OCI-M1 (cell line): ENCODE measurements at regions not wholly inside any gene's neighbourhood (a gene's known extent, or its start where the extent isn't known, plus 50 kb on each side); places are given as distances from the start of the nearest gene placed in this dataset.
A peak's percentile ranks its signal among the peaks of the same experiment; 100 is the strongest.
"Not testable (repeated sequence)": the region's sequence is repeated elsewhere in the genome, so short reads cannot be mapped to it uniquely, and the experiment has no call there.

ENCODE experiments used
- DNase-seq: peaks from one replicate; lab custom pipeline; 2025; lab: John Stamatoyannopoulos, UW

GRCh38 chr3:110391640-110392395 is 679.8 kb upstream of the NECTIN3 start:
- DNase-seq = no peak

GRCh38 chr3:110393941-110394340 is 677.7 kb upstream of the NECTIN3 start:
- DNase-seq = no peak

GRCh38 chr3:110397115-110397514 is 674.5 kb upstream of the NECTIN3 start:
- no peak for DNase-seq

DNA sequence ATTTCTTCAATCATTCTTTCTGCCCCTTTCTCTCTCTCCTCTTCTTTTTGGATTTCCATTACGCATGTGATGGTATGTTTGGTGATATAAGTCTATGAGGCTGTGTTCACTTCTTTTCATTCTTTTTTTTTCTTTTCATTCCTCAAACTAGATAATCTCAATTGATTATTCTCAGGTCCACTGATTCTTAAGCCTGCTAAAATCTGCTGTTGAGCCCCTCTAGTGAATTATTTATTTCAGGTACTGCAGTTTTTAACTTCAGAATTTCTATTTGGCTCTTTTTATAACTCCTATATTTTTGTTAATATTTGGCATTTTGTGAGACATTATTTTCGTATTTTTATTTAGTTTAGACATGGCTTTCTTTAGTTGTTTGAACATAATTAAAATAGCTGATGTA is 671.3 kb upstream of the NECTIN3 start:
- no peak for DNase-seq

- DNase-seq = no peak
Measured at GRCh38 chr3:110405830-110406585, 665.6 kb upstream of the NECTIN3 start.

DNA sequence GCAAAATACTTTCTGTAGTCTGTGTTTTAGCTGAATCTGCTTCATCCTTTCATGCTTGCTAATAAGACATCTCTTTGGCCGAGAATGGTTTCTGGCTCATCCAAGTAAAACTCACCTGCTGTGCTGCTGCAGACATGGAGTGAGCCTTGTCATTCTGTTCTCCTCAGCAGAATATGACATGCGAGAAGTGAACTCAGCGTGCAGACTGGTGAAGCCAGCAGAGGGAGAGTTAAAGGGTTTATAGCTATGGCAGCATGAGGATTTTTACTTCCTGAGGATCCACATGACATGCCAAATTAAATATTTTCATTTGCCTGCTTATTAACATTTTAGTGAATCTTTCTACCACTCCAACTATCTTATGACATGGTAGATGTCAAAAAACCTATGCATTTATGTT is 658.4 kb upstream of the NECTIN3 start:
- DNase-seq = no peak

GRCh38 chr3:110413807-110414748 is 657.5 kb upstream of the NECTIN3 start:
- DNase-seq = no peak

- no peak for DNase-seq
Measured at GRCh38 chr3:110414855-110415254, 656.8 kb upstream of the NECTIN3 start.

DNA sequence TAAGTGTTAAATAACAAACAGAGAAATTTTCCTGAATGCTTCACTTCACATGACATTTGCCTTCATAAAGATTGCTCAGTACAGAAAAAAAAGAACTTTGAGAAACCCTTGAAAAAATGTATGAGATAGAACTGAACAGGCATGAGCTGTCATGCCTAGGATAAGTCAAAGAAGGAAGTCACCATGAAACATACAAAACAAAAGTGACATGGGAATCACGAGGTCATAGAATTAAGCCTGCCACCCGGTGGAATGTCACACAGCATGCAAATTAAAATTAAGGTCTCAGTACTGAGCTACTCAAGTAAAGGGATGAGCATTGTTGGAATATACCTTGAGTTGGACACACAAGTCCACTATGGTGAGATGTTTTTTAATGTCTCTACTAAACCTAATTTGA is 652.5 kb upstream of the NECTIN3 start:
- peak; percentile 73 for DNase-seq

GRCh38 chr3:110419601-110420000 is 652.0 kb upstream of the NECTIN3 start:
- no peak for DNase-seq

- peak; percentile 18 for DNase-seq
Measured at GRCh38 chr3:110420158-110420641, 651.4 kb upstream of the NECTIN3 start.

DNA sequence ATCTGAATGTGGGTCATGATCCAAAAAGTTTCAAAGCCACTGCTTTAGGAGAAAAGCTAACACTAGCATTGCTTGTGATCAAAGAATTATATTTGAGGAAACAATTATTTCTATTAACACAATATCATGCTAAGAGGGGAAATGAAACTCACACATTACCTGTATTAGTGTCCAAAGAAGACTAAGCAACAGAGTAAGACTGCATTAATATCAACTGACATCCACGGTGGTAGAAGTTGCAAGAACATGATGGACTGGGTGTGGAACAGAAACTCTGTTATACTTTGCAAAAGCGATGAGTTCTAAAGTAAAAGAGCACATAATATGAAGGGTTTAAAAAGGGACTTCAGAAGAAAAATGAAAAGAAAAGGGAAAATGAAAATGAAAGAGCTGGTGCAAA is 648.3 kb upstream of the NECTIN3 start:
- DNase-seq = peak; percentile 13

DNA sequence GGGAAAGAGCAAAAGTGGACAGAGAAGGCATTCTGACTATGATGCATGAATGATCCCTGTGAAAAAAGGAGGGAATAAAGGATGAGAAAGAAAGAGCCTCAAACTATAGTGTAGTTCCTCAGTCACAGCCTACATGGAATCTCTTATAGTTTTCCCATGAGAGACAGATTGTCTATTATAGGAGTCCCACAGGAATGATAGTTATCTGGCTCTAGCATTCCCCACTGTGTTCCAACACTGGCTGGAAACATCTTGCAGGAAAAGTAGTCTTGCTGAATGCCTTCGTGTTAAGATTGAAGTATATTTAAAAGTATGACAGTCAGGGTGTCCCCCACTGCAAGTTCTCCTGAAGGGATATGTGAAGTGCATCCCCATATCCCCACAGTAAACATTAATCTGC is 641.5 kb upstream of the NECTIN3 start:
- no peak for DNase-seq

DNA sequence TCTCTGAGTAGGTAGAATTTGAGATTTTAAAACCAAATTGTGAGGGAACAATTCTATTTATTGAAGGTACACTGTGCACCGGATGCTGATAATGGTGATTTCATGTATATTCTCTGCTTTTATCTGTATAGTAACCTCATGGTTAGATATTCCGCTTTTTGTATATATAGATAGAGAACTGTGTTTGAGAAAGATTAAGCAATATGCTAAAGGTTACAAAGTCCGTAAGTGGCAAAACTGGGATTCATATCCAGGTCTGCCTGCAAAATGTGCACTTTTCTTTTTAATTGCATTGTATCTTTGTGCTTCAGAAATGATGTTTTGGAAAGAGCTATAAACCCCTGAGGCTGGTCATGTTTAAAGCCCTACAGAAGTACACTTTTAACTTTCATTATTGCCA is 635.4 kb upstream of the NECTIN3 start:
- DNase-seq = no peak

- DNase-seq = not testable (repeated sequence)
Measured at GRCh38 chr3:110440066-110440653, 631.5 kb upstream of the NECTIN3 start.

DNA sequence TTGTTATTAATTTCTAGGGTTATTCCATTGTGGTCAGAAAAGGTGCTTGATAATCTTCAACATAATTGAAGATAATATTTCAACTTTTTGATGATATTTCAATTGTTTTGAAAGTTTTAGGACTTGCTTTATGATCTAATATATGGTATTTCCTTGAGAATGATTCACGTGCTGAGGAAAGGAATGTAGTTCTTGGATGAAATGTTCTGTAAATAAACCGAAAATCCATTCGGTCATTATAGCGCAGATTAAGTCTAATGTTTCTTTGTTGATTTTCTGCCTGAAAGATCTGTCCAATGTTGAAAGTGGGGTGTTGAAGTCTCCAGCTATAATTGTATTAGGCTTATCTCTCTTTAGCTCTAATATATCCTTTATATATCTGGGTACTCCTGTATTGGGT is 617.5 kb upstream of the NECTIN3 start:
- no peak for DNase-seq

GRCh38 chr3:110456001-110456400 is 615.6 kb upstream of the NECTIN3 start:
- DNase-seq = no peak

DNA sequence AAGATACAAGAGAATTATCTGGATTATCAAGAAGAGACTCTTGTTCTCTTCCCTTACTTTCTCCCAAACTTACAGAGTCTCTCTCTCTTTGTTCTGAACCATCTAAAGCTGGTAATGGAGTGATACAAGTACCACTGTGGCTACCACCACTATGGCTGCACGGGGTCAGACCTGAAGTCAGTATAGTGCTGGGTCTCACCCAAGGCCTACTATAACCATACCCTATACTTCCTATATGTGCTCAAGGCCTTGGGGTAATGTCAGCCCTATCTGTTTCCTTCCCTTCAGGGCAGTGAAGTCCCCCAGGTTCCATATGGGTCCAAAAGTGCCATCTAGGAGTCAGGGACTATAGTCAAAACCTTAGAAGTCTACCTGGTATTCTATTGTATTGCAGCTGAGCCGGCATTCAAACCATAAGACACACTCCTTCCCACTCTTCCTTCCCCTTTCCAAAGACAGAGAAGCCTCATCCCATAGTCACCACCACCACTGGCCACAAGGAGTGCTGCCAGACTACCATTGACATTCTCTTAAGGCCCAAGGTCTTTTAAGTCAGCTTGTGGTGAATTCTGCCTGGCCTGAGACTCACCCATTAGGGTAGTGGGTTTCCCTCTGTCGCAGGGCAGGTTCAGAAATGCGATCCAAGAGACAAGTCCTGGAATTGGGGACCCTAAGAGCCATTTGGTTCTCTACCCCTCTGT is 615.0 kb upstream of the NECTIN3 start:
- DNase-seq = peak; percentile 18

GRCh38 chr3:110457508-110457907 is 614.1 kb upstream of the NECTIN3 start:
- no peak for DNase-seq

DNA sequence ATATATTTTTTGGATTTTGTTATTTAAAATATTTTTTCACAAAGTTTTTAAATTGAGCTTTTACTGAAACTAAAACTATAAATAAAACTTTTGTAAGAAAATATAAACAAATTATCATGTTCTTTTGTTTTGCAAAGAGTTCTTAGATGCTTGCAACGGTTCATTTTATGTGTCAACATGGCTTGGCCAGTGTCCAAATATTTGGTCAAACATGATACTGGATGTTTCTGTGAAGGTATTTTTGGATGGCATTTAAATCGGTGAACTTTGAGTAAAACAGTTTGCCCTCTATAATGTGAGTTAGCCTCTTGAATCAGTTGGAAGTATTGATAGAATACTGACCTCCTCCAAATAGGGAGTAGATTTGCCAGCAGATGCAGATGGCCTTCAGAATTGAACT is 612.6 kb upstream of the NECTIN3 start:
- peak; percentile 5 for DNase-seq

DNA sequence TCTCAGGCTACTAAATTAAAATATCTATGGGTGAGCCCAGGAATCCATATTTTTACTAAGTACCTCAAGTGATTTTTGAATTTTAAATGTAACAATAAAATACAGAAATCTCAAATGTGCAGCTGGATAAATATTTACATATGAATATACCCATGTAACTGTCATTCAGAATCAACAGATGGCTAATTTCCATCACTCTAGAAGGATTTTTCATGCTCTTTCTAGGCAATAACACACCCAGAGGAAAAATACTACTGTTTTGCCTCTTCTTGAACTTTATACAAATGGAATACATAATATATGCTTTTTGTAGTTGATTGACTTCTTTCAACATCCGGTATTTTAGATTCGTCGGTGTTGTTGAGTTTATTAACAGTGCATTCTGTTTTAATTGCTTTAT is 601.3 kb upstream of the NECTIN3 start:
- DNase-seq = no peak
